Ecto neural progenitor cell (in vitro differentiated cells): ENCODE measurements at regions not wholly inside any gene's neighbourhood (a gene's known extent, or its start where the extent isn't known, plus 50 kb on each side); places are given as distances from the start of the nearest gene placed in this dataset.

Experiments used
- DNase-seq: peaks from one replicate; pipeline ENCODE4 v3.0.0-alpha.2; 2018; ENCODE audit warnings: low spot score

GRCh38 chr6:109226353-109226752, 131.0 kb downstream of the CEP57L1 start:
- DNase-seq, result no peak

DNA sequence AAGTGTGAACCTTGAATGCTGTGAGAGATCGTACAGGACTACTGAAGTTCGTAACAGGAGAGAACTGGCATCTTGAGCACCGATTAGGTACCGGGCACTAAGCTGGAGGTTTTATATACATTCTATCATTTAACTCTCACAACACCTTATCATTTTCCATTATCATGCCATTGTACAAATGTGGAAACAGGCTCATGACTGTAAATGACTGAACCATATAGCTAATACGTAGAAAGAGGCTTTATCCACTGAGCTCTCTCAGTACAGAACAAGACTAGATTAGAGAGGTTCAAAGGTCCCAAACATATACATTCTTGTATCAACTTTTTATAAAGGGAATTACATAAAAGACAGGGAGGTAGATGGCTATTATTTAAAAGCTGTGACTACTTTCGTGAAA, 130.6 kb downstream of the CEP57L1 start:
- no peak for DNase-seq

GRCh38 chr6:109224994-109225393, 129.7 kb downstream of the CEP57L1 start:
- no peak for DNase-seq

DNA sequence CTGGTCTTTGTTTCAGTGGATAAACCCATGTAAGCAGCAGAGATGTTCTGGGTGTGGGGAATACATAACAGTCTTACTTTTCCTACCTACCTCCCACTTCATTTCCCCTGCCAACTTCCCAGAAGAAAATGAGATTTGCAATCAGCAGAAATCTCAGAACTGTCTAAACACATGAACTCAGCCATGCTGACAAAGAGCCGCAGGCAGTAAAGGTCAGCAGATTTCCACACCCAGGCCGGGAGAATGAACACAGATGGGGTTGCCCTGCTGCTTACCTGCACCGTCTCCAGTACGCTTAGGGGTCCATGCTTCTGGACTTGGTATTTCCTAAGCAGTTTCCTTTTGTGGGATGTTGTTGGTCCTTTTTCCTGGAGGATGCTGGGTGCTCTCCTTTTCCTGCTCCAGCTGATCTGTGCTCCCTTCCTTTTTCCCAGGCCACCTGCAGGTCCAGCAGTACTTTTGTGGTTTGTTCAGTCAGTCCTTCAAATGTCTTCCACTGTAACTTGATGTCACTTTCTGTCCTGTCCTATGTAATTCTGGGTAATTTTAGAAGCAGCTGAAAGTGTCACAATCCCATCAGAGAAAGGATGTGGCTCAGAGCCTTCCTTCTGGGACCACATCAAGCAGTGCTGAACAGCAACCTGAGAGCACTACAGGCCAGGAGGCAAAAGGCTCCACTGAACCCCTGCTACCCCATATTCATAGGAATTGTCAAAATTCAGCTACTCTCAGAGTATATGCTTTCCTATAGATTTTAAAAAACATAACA, 129.0 kb downstream of the CEP57L1 start:
- no peak for DNase-seq

DNA sequence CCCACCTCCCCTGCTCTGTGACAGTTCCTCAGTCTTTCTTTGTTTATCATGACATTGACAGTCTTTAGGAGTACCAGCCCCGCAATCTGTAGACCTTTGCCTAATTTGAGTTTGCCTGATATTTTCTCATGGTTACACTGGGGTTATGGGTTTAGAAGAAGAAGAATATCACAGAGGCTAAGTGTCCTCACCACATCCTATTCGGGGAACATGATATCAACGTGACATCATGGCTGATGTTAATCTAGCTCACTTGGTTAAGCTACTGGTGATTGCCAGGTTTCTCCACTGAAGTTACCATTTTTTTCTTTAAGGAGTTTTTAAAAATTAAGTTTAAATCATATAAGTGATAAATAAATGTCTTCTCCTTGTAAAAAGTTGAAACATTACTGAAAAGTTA, 127.5 kb downstream of the CEP57L1 start:
- DNase-seq, result no peak

GRCh38 chr6:109221543-109222195, 126.4 kb downstream of the CEP57L1 start:
- DNase-seq, result no peak
